ENCODE measurements at regions not wholly inside any gene's neighbourhood (a gene's known extent, or its start where the extent isn't known, plus 50 kb on each side); places are given as distances from the start of the nearest gene placed in this dataset.
"Not testable (repeated sequence)": the region's sequence is repeated elsewhere in the genome, so short reads cannot be mapped to it uniquely, and the experiment has no call there.

GRCh38 chr1:55544826-55545225 lies 329.7 kb upstream of the USP24 start:
- no peak for DNase-seq (ENCODE audit: low read depth in 2 of 2)

DNA sequence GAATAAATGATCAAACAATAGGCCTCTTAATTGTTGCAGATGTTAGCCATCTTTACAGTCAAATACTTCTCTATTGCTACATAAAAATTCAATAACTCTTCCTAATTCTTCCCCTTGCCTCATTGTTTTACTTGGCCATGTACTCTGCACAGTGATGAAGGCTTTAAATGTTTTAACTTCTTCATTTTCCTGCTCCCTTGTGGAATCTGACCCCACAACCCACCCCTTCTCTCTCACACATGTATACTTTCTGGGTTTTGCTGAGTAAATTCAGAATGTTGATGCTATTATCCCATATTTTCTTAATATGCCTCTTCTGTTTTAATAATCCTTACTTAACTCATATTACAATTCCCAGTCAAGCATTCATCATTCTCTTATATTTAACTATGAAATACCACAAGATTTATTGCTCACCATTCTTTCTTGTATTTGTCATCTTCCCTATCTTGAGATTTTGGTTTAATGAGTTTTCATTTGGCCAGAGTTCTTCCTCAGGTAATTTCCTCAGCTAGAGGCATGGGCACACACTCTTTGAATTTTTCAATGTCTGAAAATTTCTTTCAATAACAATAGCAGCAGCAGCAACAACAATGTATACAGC lies 327.8 kb upstream of the USP24 start:
- DNase-seq (ENCODE audit: low read depth in 2 of 2), result no peak

- DNase-seq (ENCODE audit: low read depth in 2 of 2), result no peak
These were observed 326.1 kb upstream of the USP24 start for GRCh38 chr1:55541296-55541695.

DNA sequence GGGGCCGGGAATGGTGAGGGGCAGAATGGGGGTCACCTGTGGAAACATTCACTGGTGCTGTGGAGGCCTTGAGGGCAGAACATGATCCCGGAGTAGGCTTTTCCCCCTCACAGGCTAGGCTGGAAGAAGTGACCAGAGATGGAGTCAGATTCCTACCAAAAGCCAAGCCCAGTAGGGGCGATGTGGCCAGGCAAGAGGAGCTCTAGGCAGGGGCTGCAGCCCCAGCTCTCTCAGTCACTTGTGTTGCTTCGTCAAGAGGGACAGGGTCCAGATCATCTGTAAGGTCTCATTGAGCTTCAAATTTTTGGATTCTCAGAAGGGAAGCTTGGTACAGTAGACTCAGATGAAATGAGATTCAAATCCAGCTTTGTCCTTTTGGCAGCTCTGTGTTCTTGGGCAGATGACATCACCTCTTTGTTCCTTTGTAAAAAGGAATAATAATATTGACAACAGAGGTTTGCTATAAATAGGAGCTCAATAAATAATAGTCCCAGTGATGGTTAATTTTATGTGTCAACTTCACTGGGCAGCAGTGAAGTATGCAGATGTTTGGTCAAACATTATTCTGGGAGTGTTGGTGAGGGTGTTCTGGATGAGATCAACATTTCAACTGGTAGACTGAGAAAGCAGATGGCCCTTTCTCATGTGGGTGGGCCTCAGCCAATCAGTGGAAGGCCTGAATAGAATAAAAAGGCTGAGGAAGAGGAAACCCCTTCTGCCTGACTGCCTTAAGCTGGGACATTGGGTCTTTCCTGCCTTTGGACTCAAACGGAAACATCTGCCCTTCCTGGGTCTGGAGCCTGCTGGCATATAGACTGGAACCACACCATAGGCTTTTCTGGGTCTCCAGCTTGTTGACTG lies 324.7 kb upstream of the USP24 start:
- no peak for DNase-seq (ENCODE audit: low read depth in 2 of 2)

- DNase-seq (ENCODE audit: low read depth in 2 of 2), result no peak
These were observed 323.3 kb upstream of the USP24 start for GRCh38 chr1:55538428-55538827.

DNA sequence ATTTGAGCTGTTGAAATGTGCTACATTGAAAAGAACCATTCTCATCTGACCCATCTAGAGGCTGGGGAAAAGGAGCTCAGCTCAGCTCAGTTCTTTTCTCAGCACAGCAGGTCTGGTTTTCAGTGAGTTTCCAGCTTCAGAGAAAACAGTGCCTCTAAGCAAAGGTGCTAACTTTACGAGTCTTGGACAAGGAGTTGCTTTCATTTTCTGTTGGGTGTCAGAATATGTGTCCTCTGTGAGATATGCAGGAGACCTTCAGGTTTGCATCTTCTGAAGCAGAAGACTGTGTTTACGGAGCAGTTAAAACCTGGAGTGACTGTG lies 321.3 kb upstream of the USP24 start:
- DNase-seq (ENCODE audit: low read depth in 2 of 2), result no peak

DNA sequence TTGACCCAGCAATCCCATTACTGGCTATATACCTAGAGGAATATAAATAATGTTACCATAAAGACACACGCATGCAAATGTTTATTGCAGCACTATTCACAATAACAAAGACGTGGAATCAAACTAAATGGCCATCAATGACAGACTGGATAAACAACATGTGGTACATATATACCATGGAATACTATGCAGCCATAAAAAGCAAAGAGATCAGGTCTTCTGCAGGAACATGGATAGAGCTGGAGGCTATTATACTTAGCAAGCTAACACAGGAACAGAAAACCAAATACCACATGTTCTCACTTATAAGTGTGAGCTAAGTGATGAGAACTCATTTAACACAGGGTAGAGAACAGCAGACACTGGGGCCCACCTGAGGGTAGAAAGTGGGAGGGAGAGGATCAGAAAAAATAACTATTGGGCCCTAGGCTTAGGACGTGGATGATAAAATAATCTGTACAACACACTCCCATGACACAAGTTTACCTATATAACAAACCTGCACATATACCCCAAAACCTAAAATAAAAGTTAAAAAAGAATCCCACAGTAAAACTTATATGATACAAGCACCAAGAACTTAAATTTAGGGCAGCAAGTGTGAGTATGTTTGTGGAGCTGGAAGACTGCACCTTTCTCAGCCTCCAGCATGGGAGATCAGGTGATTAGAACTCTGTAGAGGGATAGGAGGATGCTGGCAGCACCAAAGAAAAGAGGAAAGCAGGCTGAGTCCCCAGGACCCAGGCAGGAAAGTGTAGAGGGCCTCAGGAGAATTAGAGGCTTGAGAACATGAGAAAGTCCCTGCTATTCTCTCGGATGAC lies 320.8 kb upstream of the USP24 start:
- DNase-seq (ENCODE audit: low read depth in 2 of 2), result no peak

GRCh38 chr1:55534565-55535121 lies 319.5 kb upstream of the USP24 start:
- no peak for DNase-seq (ENCODE audit: low read depth in 2 of 2)

DNA sequence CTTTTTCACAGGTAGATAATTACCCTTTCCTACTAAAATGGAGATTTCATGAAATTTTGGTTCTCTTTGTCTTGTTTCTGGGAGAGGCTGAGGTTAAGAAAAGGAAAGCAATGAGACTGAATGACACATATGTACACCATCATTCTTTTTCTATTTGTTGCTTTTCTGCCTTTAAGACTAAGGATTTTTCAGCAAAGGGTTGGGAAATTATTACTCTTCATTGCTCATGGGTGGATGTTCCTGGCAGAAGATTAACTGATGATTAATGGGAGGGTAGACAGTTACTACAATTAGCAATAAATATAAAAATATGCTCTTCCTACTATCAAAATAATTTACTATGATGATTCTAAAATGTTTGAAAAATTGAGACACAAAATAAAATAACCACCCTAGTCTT lies 316.5 kb upstream of the USP24 start:
- no peak for DNase-seq (ENCODE audit: low read depth in 2 of 2)

- DNase-seq (ENCODE audit: low read depth in 2 of 2), result no peak
These were observed 315.8 kb upstream of the USP24 start for GRCh38 chr1:55530749-55531478.

DNA sequence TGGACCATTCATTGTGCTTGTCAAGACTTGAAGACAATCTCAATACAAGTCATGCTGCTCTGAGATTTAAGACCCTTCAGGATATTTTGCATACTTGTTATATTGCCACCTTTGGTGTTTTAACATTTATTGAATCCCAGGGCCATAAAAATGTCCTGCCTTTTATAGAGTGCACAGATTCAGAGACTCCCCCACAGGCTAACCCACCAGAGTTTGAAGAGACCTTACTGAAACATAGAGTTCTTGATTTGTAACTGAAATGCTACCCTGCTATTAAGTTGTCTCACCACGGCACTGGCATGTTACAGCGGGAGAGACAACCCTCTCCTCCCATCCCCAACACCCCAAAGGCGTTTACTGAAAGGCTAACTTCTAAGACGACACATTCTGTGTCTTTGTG lies 313.9 kb upstream of the USP24 start:
- DNase-seq (ENCODE audit: low read depth in 2 of 2), result no peak

DNA sequence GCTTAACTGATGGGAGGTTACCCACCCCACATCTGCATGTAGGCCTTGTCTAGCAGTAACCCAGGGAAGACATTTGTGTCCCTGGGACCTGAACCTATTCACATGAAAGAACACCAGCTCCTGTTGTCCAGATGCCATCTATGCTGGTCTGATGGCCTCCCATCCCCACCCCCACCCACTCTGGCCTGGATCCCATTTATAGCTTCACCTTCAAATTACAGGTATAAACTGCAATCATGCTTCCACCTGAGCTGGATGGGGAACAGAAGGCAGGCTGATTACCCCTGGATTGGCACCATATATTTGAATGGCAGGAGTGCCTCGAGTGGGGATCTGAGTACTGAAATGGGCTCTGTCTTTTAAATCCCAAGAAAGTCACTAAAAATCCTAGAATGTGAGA lies 312.7 kb upstream of the USP24 start:
- no peak for DNase-seq (ENCODE audit: low read depth in 2 of 2)

GRCh38 chr1:55526716-55527115 lies 311.6 kb upstream of the USP24 start:
- DNase-seq (ENCODE audit: low read depth in 2 of 2), result no peak

- no peak for DNase-seq (ENCODE audit: low read depth in 2 of 2)
These were observed 308.8 kb upstream of the USP24 start for GRCh38 chr1:55524006-55524405.

DNA sequence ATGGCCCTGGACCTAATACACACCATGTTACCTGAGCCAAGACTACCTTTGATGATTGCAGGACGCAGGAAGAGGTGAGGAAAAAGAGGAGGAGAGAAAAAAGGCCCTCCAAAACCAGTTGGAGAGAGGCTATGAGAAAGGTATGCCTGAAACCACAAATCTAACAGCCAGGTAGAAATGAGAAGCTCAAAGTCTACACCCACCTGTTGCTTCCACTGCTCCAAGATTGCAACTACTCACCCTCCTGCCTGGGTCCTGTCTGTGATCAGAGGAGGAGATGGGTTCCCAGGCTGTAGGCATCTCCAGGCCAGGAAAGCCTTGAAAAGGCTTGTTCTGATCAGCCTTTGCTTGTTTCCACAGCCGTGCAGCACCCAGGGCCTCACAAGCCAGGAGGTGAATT lies 307.8 kb upstream of the USP24 start:
- DNase-seq (ENCODE audit: low read depth in 2 of 2), result no peak

GRCh38 chr1:55522353-55522903 lies 307.3 kb upstream of the USP24 start:
- no peak for DNase-seq (ENCODE audit: low read depth in 2 of 2)

- no peak for DNase-seq (ENCODE audit: low read depth in 2 of 2)
These were observed 305.7 kb upstream of the USP24 start for GRCh38 chr1:55520861-55521260.

DNA sequence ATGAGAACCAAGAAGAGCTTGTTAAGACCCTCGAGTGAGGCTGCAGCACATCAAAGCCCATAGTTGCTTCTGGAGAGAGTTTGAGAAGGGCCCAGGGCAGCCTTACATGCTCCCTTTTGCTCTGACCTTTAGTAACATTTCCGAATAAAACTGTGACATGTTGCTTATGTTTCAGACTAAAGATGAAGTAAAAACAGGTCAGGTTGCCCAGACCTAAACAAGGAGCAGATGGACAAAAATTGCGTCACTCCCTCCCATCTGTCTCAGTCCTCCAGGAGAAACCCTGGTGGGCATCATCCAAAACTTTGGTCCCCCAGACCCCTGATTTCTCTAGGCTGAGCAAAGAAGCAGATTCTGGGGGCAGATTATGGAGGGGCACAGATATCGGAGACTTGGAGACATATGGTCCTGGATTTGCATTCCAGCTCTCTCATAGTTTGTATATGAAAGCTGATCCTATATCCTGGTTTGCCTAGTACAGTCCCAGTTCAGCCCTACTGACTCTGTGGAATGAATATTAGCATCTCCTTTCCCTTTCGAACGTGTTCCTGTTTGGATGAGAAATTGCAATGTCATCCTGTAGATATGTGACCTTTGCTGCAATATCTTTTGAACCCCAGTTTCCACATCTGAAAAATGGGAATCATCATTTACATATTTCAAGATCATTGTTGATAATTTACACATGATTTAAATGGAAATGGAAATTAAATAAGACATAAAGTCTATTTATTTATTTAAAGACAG lies 304.9 kb upstream of the USP24 start:
- DNase-seq (ENCODE audit: low read depth in 2 of 2), result no peak

- no peak for DNase-seq (ENCODE audit: low read depth in 2 of 2)
These were observed 304.1 kb upstream of the USP24 start for GRCh38 chr1:55519276-55519675.

- no peak for DNase-seq (ENCODE audit: low read depth in 2 of 2)
These were observed 301.9 kb upstream of the USP24 start for GRCh38 chr1:55517036-55517435.

DNA sequence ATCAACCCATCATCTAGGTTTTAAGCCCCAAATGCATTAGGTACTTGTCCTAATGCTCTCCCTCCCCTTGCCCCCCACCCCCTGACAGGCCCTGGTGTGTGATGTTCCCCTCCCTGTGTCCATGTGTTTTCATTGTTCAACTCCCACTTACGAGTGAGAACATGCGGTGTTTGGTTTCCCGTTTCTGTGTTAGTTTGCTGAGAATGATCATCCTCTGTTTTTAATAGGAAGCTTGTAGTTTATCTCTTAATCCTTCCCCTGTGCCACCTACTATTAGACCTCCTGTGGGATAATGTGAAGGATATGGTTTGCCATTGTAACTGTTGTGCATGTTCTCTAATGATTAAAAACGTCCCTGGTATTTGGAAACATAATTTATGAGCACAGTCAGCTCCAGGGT lies 299.4 kb upstream of the USP24 start:
- DNase-seq (ENCODE audit: low read depth in 2 of 2), result not testable (repeated sequence)
